ENCODE measurements at regions not wholly inside any gene's neighbourhood (a gene's known extent, or its start where the extent isn't known, plus 50 kb on each side); places are given as distances from the start of the nearest gene placed in this dataset.

DNA sequence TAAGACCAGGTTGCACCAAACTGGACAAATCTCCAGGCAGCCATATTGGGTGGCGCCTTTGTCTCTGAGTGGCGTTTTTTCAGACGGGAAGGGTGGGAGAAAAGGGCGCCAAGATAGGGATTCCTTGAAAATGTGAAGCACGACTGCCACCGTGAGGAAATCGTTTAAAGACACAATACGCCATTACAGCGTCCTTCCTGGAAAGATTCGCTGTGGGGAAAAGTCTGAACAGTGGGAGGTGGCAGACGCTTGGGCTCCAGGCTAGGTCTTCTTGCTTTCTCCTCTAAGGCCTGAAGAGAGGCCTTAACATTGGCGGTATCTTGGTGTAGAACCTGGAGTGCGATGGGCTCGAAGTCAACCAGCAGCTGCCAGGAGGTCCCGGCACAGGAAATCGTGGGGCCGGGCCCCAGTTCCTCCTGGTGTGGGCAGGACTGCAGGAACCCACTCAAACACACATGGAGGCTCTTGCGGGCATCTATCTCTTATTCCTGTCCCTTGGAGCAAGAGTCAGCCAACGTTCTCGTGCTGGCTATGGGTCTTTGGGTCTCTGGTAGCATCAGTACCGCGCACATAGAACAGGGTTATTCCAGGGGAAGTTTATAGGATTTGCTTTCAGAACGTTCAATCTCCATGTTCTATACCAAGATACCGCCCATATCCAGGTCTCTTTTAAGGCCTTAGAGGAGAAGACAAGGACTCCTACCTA lies 208.8 kb downstream of the OR13H1 start:
- Histone ChIP-seq H3K9ac (no peak overlapping the region), H3K4me2 (no peak overlapping the region), H3K4me1 (ENCODE audit: low read depth, poor library complexity, severe bottlenecking) (no peaks in the 10 kb centered on the region), H3K27me3 (ENCODE audit: insufficient read depth, low read depth) (no peaks in the 10 kb centered on the region), H2AFZ (ENCODE audit: low read depth) (no peak overlapping the region), H3K27ac (no peak overlapping the region), H3K4me3 (IDR thresholded peaks at IDR 0.05; ENCODE audit: insufficient read depth, low read depth, low read length) (no peak overlapping the region), H3K36me3 (ENCODE audit: insufficient read depth) (no peaks in the 10 kb centered on the region), H4K20me1 (ENCODE audit: insufficient read depth) (no peaks in the 10 kb centered on the region), H3K79me2 (ENCODE audit: insufficient read depth, low read depth) (no peaks in the 10 kb centered on the region)
- TF ChIP-seq, protein P1, sequence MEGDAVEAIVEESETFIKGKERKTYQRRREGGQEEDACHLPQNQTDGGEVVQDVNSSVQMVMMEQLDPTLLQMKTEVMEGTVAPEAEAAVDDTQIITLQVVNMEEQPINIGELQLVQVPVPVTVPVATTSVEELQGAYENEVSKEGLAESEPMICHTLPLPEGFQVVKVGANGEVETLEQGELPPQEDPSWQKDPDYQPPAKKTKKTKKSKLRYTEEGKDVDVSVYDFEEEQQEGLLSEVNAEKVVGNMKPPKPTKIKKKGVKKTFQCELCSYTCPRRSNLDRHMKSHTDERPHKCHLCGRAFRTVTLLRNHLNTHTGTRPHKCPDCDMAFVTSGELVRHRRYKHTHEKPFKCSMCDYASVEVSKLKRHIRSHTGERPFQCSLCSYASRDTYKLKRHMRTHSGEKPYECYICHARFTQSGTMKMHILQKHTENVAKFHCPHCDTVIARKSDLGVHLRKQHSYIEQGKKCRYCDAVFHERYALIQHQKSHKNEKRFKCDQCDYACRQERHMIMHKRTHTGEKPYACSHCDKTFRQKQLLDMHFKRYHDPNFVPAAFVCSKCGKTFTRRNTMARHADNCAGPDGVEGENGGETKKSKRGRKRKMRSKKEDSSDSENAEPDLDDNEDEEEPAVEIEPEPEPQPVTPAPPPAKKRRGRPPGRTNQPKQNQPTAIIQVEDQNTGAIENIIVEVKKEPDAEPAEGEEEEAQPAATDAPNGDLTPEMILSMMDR (conservative IDR thresholded peaks at IDR 0.05; ENCODE audit: low read depth, low read length) = no peak

DNA sequence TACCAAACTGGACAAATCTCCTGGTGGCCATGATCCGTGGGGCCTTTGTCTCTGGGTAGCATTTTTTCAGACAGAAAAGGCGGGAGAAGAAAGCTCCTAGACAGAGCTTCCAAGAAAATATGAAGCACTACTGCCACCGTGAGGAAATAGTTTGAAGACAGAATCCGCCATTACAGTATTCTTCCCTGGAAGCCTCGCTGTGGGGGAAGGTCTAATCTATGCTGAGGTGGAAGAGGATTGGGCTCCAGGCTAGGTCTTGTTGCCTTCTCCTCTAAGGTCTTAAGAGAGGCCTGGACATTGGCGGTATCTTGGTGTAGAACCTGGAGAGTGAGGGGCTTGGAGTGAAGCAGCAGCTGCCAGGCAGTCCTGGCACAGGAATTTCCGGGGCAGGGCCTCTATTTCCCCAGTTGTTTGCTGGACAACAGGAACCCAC lies 218.9 kb downstream of the OR13H1 start:
- H3K9ac ChIP-seq = no peak overlapping the region
- no peaks in the 10 kb centered on the region for H3K79me2 ChIP-seq (ENCODE audit: insufficient read depth, low read depth)
- no peak overlapping the region for H3K4me3 ChIP-seq (IDR thresholded peaks at IDR 0.05; ENCODE audit: insufficient read depth, low read depth, low read length)
- no peaks in the 10 kb centered on the region for H4K20me1 ChIP-seq (ENCODE audit: insufficient read depth)
- H3K4me2 ChIP-seq = no peak overlapping the region
- TF ChIP-seq, protein P1 (conservative IDR thresholded peaks at IDR 0.05; ENCODE audit: low read depth, low read length) = no peak
- no peaks in the 10 kb centered on the region for H3K27me3 ChIP-seq (ENCODE audit: insufficient read depth, low read depth)
- H3K36me3 ChIP-seq (ENCODE audit: insufficient read depth) = no peaks in the 10 kb centered on the region
- no peak overlapping the region for H2AFZ ChIP-seq (ENCODE audit: low read depth)
- no peak overlapping the region for H3K27ac ChIP-seq
- no peaks in the 10 kb centered on the region for H3K4me1 ChIP-seq (ENCODE audit: low read depth, poor library complexity, severe bottlenecking)

DNA sequence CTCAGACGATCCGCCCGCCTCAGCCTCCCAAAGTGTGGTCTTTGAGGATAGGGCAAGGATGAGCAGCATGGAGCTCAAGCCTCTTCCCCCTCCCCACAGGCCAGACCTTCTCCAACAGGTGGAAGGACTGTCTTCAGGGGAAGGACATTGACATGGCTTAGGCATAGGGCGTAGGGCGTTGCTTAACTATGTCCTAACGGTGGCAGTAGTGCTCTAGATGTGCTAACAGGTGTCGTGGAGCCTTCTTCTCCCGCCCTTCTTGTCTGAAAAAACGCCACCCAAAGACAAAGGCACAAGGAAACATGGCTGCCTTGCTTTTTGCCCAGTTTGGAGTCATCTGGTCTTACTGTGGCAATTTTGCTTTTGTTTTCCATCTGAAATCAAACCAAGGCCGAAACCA lies 219.8 kb downstream of the OR13H1 start:
- H3K9ac ChIP-seq = no peak overlapping the region
- H3K27ac ChIP-seq = no peak overlapping the region
- H3K4me2 ChIP-seq = no peak overlapping the region
- H3K36me3 ChIP-seq (ENCODE audit: insufficient read depth) = no peaks in the 10 kb centered on the region
- H4K20me1 ChIP-seq (ENCODE audit: insufficient read depth) = no peaks in the 10 kb centered on the region
- no peaks in the 10 kb centered on the region for H3K4me1 ChIP-seq (ENCODE audit: low read depth, poor library complexity, severe bottlenecking)
- H2AFZ ChIP-seq (ENCODE audit: low read depth) = no peak overlapping the region
- no peak overlapping the region for H3K4me3 ChIP-seq (IDR thresholded peaks at IDR 0.05; ENCODE audit: insufficient read depth, low read depth, low read length)
- TF ChIP-seq, protein P1 (conservative IDR thresholded peaks at IDR 0.05; ENCODE audit: low read depth, low read length) = no peak
- H3K27me3 ChIP-seq (ENCODE audit: insufficient read depth, low read depth) = no peaks in the 10 kb centered on the region
- no peaks in the 10 kb centered on the region for H3K79me2 ChIP-seq (ENCODE audit: insufficient read depth, low read depth)

DNA sequence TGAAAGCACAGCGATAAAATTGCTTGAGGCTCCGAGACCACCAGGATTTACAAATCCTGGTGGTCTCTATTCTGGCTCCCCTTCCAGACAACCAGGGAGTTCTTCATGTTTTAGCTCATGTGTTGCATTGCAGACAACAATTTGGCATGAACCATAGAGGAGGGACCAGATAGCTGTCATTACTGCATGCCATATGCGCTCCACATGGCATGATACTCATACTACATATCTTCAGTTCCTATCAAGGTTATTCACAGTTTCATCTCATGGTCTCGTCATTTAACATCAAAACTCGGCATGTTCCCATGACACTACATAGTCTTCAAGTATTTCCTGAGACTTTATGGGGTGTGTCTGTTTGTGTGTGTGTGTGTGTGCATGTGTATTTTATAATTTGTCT lies 220.3 kb downstream of the OR13H1 start:
- no peak overlapping the region for H2AFZ ChIP-seq (ENCODE audit: low read depth)
- no peak overlapping the region for H3K4me3 ChIP-seq (IDR thresholded peaks at IDR 0.05; ENCODE audit: insufficient read depth, low read depth, low read length)
- no peaks in the 10 kb centered on the region for H3K4me1 ChIP-seq (ENCODE audit: low read depth, poor library complexity, severe bottlenecking)
- H3K36me3 ChIP-seq (ENCODE audit: insufficient read depth) = no peaks in the 10 kb centered on the region
- TF ChIP-seq, protein P1 (conservative IDR thresholded peaks at IDR 0.05; ENCODE audit: low read depth, low read length) = no peak
- no peaks in the 10 kb centered on the region for H3K27me3 ChIP-seq (ENCODE audit: insufficient read depth, low read depth)
- H4K20me1 ChIP-seq (ENCODE audit: insufficient read depth) = no peaks in the 10 kb centered on the region
- H3K4me2 ChIP-seq = no peak overlapping the region
- H3K27ac ChIP-seq = no peak overlapping the region
- no peak overlapping the region for H3K9ac ChIP-seq
- H3K79me2 ChIP-seq (ENCODE audit: insufficient read depth, low read depth) = no peaks in the 10 kb centered on the region
